Tongue (tissue), 1 donor: ENCODE measurements at regions not wholly inside any gene's neighbourhood (a gene's known extent, or its start where the extent isn't known, plus 50 kb on each side); places are given as distances from the start of the nearest gene placed in this dataset.
"Not testable (repeated sequence)": the region's sequence is repeated elsewhere in the genome, so short reads cannot be mapped to it uniquely, and the experiment has no call there.

ENCODE experiments used
- DNase-seq: peaks from one replicate; pipeline ENCODE4 v3.0.0-alpha.2; 2015

GRCh38 chr1:67947114-67947513, 103.3 kb downstream of the DIRAS3 start:
- peak; percentile 35 for DNase-seq

DNA sequence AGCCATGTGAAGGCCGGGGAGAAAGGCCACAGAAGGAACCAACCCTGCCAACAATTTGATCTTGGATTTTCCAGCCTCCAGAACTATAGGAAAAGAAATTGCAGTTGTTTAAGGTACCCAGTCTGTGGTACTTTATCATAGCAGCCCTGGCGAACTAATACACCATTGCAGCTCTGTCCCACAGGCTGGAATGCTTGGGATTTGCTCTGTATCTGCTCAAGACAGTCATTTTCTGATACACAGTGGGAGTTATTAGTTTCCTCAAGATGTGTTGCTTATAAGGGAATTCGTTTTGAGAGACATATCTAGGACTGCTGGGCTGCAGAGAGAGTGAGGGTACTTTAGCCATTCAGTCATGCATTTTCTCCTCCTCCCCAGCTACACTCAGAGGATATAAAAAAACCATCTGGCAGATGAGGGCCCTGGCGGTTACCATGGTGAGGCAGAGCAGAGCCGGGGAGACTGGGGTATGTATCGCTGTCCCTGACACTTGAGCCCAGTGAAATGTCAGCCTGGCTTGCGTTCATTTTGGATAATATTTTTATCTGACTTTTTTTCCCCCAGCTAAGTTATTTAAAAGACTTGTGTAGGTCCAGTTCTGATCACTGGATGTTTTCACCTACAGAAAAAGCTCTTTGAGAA, 104.6 kb downstream of the DIRAS3 start:
- peak; percentile 77 for DNase-seq

- DNase-seq, result no peak
Measured at GRCh38 chr1:67942274-67942673, 108.2 kb downstream of the DIRAS3 start.

GRCh38 chr1:67941746-67942145, 108.5 kb upstream of the GNG12 start:
- no peak for DNase-seq

GRCh38 chr1:67941155-67941554, 107.9 kb upstream of the GNG12 start:
- DNase-seq, result no peak

DNA sequence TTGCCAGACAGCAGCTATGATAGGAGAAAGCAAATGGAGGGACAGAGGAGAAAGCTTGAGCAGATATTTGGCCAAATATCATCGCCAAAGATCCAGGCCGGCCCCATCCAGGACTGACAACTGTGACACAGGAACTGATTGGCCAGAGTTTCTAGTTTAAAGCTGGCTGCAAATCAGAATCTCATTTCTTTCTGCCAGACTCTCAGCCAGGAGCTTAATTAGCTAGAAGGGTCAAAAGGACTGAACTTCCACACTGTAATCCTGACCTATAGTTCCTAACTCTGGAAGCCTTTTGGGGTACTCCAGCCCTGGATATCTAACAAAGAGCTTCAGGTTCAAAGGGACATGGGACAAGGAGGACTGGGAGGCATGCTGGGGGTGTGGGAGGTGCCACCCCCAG, 106.7 kb upstream of the GNG12 start:
- peak; percentile 31 for DNase-seq

DNA sequence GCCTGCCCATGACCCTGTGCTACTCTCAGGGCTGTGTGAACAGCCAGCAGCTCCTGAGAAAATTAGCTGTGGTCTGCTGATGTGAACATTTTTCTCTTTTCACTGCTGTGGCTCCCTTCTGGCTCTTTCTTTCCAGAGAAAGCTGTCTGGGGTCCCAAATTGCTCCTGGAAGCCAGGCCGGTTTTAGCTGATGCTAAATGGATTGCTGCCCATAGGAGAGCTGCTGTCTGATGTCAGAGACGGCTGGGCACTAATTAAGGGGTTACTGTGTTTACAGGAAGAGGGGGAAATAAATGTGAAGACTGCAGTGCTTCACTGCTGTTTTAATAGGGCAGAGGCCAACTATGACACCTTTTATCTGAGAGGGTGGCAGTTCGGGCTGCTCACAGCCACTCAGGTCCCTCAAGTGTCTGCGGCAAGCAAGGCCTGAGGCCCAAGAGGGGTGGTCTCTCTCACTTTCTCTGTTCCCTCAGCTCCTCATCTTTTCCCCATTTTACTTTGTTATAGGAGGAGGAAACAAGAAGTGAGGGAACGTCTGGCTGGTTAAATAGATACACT, 106.0 kb upstream of the GNG12 start:
- DNase-seq, result peak; percentile 44

DNA sequence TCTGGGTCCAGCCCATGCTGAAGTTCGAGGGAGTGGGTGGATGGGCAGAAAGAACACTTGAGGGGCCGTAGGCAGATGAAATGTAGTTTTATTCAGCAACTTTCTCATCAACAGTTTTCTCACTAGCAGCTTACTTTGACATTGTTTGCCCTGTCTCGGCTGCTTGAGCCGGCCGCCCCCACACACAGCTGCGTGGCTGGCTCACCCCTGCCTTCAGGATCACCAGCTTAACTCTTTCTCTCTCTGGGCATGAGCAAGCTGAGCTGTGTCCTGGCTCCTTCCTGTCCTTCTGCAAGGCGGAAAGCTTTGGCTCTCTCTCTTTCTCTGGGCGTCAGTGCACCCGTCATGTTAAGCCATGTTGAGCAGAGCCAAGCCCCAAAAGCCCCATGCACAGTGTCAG, 104.4 kb upstream of the GNG12 start:
- DNase-seq, result peak; percentile 55

DNA sequence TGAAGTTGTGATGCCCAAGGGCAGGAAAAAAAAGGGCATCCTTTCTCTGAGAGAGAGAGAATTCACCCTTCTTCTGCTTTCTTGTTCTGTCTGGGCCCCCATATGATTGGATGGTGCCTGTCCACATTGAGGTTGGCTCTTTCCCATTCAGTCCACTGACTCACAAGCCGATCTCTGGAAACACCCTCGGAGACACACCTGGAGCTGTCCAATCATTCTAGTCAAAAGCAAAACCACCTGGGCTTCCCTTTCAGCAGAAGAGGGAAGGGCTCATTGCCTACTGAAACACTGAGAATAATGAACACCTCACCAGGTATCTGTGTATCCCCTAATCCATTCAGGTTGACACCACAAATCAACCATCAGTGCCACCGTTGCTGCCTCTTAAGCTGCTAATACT, 103.7 kb upstream of the GNG12 start:
- DNase-seq, result no peak

GRCh38 chr1:67935560-67935959, 102.3 kb upstream of the GNG12 start:
- DNase-seq, result no peak

GRCh38 chr1:67931198-67931597, 97.9 kb upstream of the GNG12 start:
- DNase-seq, result no peak

DNA sequence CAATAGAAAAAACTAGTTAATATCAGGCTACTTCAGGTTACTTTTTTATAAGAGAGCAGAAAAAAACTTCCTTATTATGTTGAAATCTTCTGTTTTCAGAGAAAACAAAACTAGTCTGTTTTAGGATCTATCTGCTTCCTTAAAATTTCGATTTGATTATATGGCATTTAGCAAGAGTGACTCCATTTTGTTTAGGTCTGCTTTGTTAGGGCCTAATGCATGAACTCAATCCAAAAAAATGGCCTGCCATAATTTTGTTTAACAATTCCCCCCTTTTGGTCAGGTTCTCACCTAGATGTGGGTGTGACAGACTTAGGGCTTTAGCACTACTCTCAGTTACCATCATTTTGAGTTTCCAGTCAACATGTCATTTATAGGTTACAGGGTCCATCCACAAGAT, 89.8 kb upstream of the GNG12 start:
- no peak for DNase-seq

DNA sequence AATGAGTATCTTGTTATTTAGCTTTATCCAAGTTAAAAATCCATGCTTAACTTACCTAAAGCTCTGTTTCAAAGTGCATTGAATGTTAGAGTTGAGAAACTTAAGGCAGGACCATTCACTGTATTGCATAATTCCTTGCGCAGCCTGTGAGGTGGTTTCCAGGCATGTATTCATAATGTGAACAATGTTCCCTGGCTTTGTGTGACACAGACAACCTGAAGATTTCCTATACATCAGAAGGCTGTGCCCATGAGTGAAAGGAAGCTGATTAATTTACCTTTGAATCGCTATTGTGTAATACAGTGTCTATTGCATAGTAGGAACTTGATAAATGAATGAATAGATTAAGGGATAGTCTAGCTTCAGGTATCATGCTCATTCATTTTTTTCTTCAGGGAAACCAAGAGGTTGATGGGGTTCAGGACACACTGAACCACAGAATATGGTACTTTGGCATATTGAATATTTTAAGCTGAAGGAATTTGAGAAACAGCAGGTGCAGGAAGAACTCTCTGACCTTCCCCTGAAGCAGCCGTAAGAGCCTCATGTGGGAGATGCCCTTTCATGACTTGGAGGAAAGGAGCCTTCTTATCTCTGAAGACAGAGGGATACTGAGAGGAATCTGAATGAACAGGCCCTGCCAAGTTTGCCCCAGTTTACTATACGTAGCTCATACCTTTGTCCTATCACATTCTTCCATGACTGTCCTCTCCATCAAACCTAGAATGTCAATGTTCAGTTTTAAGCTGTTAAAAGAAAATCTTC, 88.6 kb upstream of the GNG12 start:
- no peak for DNase-seq

GRCh38 chr1:67919274-67920072, 86.2 kb upstream of the GNG12 start:
- no peak for DNase-seq

DNA sequence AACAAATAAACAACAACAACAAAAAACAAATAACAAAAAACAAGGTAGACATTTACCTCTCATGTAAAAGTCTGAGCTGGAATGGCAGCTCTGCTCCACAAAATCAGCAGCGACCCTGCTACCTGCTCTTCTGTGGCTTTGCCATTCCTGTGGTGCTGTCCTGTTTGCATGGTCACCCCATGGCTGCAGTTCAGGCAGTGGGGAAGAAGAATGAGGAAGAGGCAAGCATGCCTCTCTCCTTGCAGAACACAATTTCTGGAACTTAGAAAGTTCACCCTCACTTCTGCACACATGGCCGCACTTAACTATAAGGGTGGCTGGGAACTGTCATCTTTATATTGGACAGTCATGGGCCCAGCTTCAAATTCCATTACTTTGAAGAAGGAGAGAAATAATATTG, 84.8 kb upstream of the GNG12 start:
- no peak for DNase-seq

DNA sequence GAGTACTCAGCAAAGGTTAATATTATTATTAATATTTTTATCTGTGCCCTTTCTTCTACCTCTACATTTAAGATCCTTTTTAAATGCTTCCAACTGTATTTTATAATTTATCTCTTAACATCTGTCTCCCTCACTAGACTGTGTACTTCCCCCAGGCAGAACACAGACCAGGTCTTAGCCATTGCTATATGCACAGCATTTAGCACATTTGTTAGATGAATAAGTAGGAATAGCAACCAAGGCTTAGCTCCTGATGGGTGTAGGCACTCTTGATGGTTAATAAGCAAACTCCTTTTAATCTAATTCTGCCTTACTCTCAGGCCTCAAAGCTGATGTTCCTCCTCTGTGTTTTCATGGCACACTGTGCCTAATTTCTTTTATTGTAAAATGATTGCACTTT, 83.7 kb upstream of the GNG12 start:
- no peak for DNase-seq

DNA sequence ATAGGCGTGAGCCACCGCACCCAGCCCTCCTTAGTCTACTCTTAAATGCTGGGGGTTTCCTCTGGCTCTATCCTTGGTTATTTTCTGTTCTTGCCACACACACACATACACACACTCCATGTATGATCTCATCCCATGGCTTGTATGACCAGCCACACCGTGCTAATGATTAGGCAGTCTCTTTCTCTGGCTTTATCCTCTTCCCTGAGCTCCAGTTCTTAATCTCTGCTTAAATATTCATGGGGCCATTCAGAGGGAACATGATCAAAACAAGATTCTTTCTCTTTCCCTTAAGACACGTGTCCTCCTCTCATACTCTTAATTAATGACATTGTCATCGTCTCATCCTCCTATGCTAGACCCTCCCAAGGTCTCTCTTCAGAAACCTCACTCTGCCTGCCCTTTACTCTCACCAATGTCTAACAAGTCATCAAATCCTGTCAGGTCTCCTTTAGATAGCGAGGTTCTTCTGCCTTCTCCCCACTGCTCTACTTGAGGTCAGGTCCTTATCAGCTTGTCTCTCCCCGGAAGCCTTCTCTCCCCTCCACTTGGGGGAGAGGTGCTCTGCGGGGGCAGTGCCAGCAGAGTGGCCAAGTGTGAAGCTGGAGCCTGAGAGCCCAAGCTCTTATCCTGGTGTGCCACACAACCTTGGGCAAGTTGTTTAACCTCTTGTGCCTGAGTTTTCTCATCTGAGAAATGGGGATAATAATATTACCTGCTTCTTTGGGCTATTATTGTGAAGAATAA, 83.0 kb upstream of the GNG12 start:
- no peak for DNase-seq

- no peak for DNase-seq
Measured at GRCh38 chr1:67909776-67910175, 76.5 kb upstream of the GNG12 start.

DNA sequence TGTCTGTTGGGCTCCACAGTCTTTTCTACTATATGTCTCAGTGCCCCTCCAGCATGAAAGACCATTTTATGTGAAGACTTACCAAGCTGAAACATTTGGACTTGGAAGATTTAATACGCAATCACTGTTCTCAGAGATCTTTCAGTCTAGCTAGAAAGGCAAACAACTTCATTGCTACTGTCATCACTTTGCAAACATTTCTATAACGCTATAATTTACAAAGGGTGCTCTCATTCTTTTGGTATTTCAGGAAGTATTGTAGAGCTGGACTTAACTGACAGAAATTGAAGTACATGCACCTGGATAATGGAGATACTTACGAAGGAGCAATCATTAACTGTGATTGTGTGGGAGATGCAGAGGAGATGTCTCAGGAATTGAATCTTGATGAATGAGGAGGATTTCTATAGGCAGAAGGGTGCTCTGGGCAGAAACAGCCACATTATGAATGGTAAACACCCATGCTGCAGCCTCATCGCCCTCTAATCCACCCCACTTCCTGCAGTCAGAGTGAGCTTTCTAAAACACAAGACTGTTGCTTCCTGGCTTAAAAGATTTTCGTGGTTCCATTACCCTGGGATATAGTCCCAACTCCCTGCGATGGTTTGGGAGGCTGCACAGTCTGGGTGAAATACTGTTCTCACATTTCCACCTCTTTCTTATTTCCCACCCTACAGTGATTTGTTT, 75.1 kb upstream of the GNG12 start:
- peak; percentile 37 for DNase-seq

DNA sequence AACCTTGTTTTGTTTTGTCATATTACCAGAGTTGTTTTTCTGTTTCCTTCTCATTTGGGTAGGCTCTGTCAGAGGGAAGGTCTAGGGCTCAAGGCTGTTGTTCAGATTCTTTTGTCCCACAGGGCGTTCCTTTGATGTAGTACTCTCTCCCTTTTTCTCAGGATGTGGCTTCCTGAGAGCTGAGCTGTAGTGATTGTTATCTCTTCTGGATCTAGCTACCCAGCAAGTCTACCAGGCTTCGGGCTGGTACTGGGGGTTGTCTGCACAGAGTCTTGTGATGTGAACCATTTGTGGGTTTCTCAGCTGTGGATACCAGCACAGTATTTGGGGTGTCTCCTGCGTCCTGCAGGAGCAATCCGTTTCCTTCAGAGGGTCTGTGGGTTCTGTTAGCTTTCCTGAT, 74.2 kb upstream of the GNG12 start:
- not testable (repeated sequence) for DNase-seq

DNA sequence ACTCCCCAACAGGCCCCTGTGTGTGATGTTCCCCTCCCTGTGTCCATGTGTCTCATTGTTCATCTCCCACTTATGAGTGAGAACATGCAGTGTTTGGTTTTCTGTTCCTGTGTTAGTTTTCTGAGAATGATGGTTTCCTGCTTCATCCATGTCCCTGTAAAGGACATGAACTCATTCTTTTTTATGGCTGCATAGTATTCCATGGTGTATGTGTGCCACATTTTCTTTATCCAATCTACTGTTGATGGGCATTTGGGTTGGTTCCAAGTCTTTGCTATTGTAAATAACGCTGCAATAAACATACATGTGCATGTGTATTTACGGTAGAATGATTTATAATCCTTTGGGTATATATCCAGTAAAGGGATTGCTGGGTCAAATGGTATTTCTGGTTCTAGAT, 72.7 kb upstream of the GNG12 start:
- DNase-seq, result not testable (repeated sequence)
